ENCODE measurements at regions not wholly inside any gene's neighbourhood (a gene's known extent, or its start where the extent isn't known, plus 50 kb on each side); places are given as distances from the start of the nearest gene placed in this dataset.

DNA sequence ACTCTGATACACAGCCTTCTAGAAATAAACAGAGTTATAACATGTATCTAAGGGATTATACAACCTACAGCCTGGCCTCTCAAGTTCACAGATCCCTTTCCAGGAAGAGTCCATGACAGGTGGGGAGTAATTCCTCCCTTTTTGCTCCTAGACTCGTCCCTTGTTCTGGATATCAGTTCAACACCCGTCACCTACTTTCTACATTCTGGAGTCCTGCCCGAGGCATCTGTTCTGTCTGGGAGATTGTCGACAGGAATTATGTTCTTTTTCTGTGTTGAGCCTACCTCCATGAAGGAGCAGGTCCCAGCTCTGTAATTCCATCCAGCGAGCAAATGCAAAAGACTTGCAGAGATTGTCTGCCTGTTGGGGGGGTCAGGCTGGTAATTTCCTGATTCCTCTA, 224.6 kb upstream of the NTM start:
- TF ChIP-seq CHD1 (IDR thresholded peaks at IDR 0.05; ENCODE audit: low read depth, low read length) (no peak), PAX5 (IDR thresholded peaks at IDR 0.05; ENCODE audit: borderline replicate concordance, low read depth, low read length) (no peak), NR2C2 (IDR thresholded peaks at IDR 0.05; ENCODE audit: borderline replicate concordance, control insufficient read depth, insufficient read length, low read depth) (no peak), ESRRA (IDR thresholded peaks at IDR 0.05; ENCODE audit: low read length) (no peak), BRCA1 (IDR thresholded peaks at IDR 0.05; ENCODE audit: low read depth, low read length) (no peak), ZZZ3 (IDR thresholded peaks at IDR 0.05; ENCODE audit: control insufficient read depth, insufficient read length, low read depth) (no peak), MTA3 (IDR thresholded peaks at IDR 0.05; ENCODE audit: borderline replicate concordance, low read length) (no peak), KLF5 (IDR thresholded peaks at IDR 0.05; ENCODE audit: partially characterized antibody) (no peak), CBFB (IDR thresholded peaks at IDR 0.05; ENCODE audit: low read depth) (no peak)
- Histone ChIP-seq H3K4me2 (ENCODE audit: control insufficient read depth, insufficient read depth) (no peak overlapping the region), H4K20me1 (ENCODE audit: control insufficient read depth, insufficient read depth) (no peaks in the 10 kb centered on the region), H3K4me1 (ENCODE audit: control insufficient read depth, insufficient read depth, low read length) (no peaks in the 10 kb centered on the region), H3K27ac (ENCODE audit: control insufficient read depth, insufficient read depth) (no peak overlapping the region), H2AFZ (ENCODE audit: control insufficient read depth, low read depth, low read length) (no peak overlapping the region), H3K27me3 (replicated peaks in 1 of 2; ENCODE audit: control insufficient read depth in 2 of 2, insufficient read depth in 2 of 2, low read length in 1 of 2) (no peaks in the 10 kb centered on the region; a peak in 2 of 4 replicates), H3K9me3 (replicated peaks; ENCODE audit: control insufficient read depth, insufficient read depth, low read length) (no peaks in the 10 kb centered on the region), H3K79me2 (ENCODE audit: control insufficient read depth, insufficient read depth, low read length) (no peaks in the 10 kb centered on the region), H3K4me3 (no peak overlapping the region), H3K36me3 (ENCODE audit: control insufficient read depth in 2 of 2, insufficient read depth in 2 of 2, low read length in 1 of 2) (no peaks in the 10 kb centered on the region), H3K9ac (ENCODE audit: control insufficient read depth, insufficient read depth, low read length) (no peak overlapping the region)
- RAD21 ChIA-PET (ENCODE audit: unreplicated experiment) = interaction anchor here (0.6 kb wide), 1 partner anchor 38 kb away, joined by 3 read pairs; no protein-coding TSS in a partner anchor
- in situ Hi-C loops (cut with MboI) (no loop called here), intact Hi-C loops (cut with micrococcal nuclease; ENCODE audit: unreplicated experiment) (no loop called here)
- no peak for FAIRE-seq
- SMC1A ChIA-PET (ENCODE audit: uncharacterized antibody, unreplicated experiment) = no interaction called here
- POLR2A ChIA-PET = no interaction called here
- WGBS (ENCODE audit: insufficient coverage, insufficient replicate concordance, low lambda C conversion rate, missing lambda C conversion rate) = 30% methylated on average over 5 of the region's 5 CpGs
- CTCF ChIA-PET = no interaction called here
- no TSS peak for BruUV-seq (replicated peaks)
- no peak for DNase-seq (ENCODE audit: low read depth, low spot score)
- no peak for ATAC-seq

DNA sequence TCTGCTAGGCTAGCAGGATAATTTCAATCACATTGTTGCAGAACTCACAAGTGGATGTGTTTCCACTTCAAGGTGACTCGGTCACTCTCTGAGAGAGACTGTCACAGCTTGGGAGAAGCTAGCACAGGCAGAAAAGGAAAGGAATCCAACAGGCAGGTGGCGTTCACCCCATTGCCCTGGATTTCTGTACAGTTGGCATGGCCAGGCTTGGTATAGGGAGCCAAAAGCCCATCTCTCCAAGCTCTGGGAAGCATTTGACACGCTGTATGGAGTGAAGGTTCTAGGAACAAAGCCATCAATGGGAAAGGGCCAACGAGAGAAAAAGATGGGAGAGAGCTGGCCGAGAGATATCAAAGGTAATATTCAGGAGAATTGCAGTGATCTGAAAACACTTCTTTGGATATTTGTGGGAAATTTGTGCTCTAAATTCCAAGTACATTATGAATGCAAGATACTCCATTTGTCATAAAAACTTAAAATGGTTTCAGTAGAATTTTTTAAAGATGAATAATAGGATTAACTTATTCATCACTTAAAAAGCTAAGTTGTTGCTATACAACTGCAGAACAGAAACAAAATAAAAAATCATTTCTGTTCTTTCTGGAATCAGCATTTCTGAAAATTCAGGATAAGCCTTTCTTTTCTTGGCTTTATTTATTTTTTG, 223.5 kb upstream of the NTM start:
- no peak for FAIRE-seq
- no peak for TF ChIP-seq MTA2 (IDR thresholded peaks at IDR 0.05; ENCODE audit: low read depth)
- no peak for TF ChIP-seq POLR2A (IDR thresholded peaks at IDR 0.05; ENCODE audit: low read depth, low read length)
- no peak for TF ChIP-seq EP300 (IDR thresholded peaks at IDR 0.05; ENCODE audit: borderline replicate concordance in 1 of 2, control insufficient read depth in 1 of 2, low read depth in 2 of 2, low read length in 2 of 2)
- no peak for TF ChIP-seq TCF12 (IDR thresholded peaks at IDR 0.05; ENCODE audit: low read depth, low read length)
- TF ChIP-seq CBX3 (IDR thresholded peaks at IDR 0.05; ENCODE audit: borderline replicate concordance, low read depth) = no peak
- TF ChIP-seq FOXM1 (IDR thresholded peaks at IDR 0.05; ENCODE audit: low read depth, low read length) = no peak
- no peak for TF ChIP-seq SUPT20H (IDR thresholded peaks at IDR 0.05; ENCODE audit: borderline replicate concordance, control insufficient read depth, low read depth, low read length)
- TF ChIP-seq, protein P1, sequence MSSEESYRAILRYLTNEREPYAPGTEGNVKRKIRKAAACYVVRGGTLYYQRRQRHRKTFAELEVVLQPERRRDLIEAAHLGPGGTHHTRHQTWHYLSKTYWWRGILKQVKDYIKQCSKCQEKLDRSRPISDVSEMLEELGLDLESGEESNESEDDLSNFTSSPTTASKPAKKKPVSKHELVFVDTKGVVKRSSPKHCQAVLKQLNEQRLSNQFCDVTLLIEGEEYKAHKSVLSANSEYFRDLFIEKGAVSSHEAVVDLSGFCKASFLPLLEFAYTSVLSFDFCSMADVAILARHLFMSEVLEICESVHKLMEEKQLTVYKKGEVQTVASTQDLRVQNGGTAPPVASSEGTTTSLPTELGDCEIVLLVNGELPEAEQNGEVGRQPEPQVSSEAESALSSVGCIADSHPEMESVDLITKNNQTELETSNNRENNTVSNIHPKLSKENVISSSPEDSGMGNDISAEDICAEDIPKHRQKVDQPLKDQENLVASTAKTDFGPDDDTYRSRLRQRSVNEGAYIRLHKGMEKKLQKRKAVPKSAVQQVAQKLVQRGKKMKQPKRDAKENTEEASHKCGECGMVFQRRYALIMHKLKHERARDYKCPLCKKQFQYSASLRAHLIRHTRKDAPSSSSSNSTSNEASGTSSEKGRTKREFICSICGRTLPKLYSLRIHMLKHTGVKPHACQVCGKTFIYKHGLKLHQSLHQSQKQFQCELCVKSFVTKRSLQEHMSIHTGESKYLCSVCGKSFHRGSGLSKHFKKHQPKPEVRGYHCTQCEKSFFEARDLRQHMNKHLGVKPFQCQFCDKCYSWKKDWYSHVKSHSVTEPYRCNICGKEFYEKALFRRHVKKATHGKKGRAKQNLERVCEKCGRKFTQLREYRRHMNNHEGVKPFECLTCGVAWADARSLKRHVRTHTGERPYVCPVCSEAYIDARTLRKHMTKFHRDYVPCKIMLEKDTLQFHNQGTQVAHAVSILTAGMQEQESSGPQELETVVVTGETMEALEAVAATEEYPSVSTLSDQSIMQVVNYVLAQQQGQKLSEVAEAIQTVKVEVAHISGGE (CRISPR knock-in tag; IDR thresholded peaks at IDR 0.05) = no peak

More for the DNA sequence above, 223.5 kb upstream of the NTM start:
- ChIA-PET CTCF (interaction anchor here (0.7 kb wide), 1 partner anchor 8 kb away, joined by 3 read pairs; no protein-coding TSS in a partner anchor), RAD21 (ENCODE audit: unreplicated experiment) (interaction anchor here (0.6 kb wide), 1 partner anchor 67 kb away, joined by 4 read pairs; no protein-coding TSS in a partner anchor), POLR2A (no interaction called here), SMC1A (ENCODE audit: uncharacterized antibody, unreplicated experiment) (no interaction called here)
- H3K27me3 ChIP-seq (replicated peaks in 1 of 2; ENCODE audit: control insufficient read depth in 2 of 2, insufficient read depth in 2 of 2, low read length in 1 of 2) = no peaks in the 10 kb centered on the region; a peak in 2 of 4 replicates
- H3K79me2 ChIP-seq (ENCODE audit: control insufficient read depth, insufficient read depth, low read length) = no peaks in the 10 kb centered on the region
- 19% methylated on average over 5 of the region's 5 CpGs for WGBS (ENCODE audit: insufficient coverage, insufficient replicate concordance, low lambda C conversion rate, missing lambda C conversion rate)
- no peaks in the 10 kb centered on the region for H3K9me3 ChIP-seq (replicated peaks; ENCODE audit: control insufficient read depth, insufficient read depth, low read length)
- DNase-seq (ENCODE audit: low read depth, low spot score) = no peak
- no peak overlapping the region for H3K9ac ChIP-seq (ENCODE audit: control insufficient read depth, insufficient read depth, low read length)
- H3K36me3 ChIP-seq (ENCODE audit: control insufficient read depth in 2 of 2, insufficient read depth in 2 of 2, low read length in 1 of 2) = no peaks in the 10 kb centered on the region
- H2AFZ ChIP-seq (ENCODE audit: control insufficient read depth, low read depth, low read length) = no peak overlapping the region
- no peak for ATAC-seq
- no TSS peak for BruUV-seq (replicated peaks)
- H3K4me2 ChIP-seq (ENCODE audit: control insufficient read depth, insufficient read depth) = no peak overlapping the region
- no peaks in the 10 kb centered on the region for H3K4me1 ChIP-seq (ENCODE audit: control insufficient read depth, insufficient read depth, low read length)
- no peak overlapping the region for H3K4me3 ChIP-seq
- in situ Hi-C loops (cut with MboI) (no loop called here), intact Hi-C loops (cut with micrococcal nuclease; ENCODE audit: unreplicated experiment) (no loop called here)
- no peaks in the 10 kb centered on the region for H4K20me1 ChIP-seq (ENCODE audit: control insufficient read depth, insufficient read depth)
- H3K27ac ChIP-seq (ENCODE audit: control insufficient read depth, insufficient read depth) = no peak overlapping the region

Data from GM12878 (cell line).